Activated naive CD8-positive, alpha-beta T cell treated with anti-CD3 and anti-CD28 coated beads for 36 hours (primary cell): ENCODE measurements at regions not wholly inside any gene's neighbourhood (a gene's known extent, or its start where the extent isn't known, plus 50 kb on each side); places are given as distances from the start of the nearest gene placed in this dataset.
"Not testable (repeated sequence)": the region's sequence is repeated elsewhere in the genome, so short reads cannot be mapped to it uniquely, and the experiment has no call there.

Experiments used
- DNase-seq: peaks from one replicate; pipeline ENCODE4 v3.0.0; 2021
- H3K27ac Mint-ChIP-seq: one replicate; pipeline ENCODE4 v1.8.0; 2022; ENCODE audit warnings: mild to moderate bottlenecking, moderate library complexity, mixed read lengths
- H3K27me3 Mint-ChIP-seq: one replicate; pipeline ENCODE4 v1.8.0; 2022; ENCODE audit warnings: mild to moderate bottlenecking, mixed read lengths
- H3K36me3 Mint-ChIP-seq: one replicate; pipeline ENCODE4 v1.8.0; 2021; ENCODE audit warnings: mild to moderate bottlenecking, mixed read lengths
- H3K4me1 Mint-ChIP-seq: one replicate; pipeline ENCODE4 v1.8.0; 2021; ENCODE audit warnings: mixed read lengths
- H3K4me3 Mint-ChIP-seq: one replicate; pipeline ENCODE4 v1.8.0; 2022; ENCODE audit warnings: mild to moderate bottlenecking, moderate library complexity, mixed read lengths
- H3K9me3 Mint-ChIP-seq: one replicate; pipeline ENCODE4 v1.8.0; 2022; ENCODE audit warnings: mixed read lengths

DNA sequence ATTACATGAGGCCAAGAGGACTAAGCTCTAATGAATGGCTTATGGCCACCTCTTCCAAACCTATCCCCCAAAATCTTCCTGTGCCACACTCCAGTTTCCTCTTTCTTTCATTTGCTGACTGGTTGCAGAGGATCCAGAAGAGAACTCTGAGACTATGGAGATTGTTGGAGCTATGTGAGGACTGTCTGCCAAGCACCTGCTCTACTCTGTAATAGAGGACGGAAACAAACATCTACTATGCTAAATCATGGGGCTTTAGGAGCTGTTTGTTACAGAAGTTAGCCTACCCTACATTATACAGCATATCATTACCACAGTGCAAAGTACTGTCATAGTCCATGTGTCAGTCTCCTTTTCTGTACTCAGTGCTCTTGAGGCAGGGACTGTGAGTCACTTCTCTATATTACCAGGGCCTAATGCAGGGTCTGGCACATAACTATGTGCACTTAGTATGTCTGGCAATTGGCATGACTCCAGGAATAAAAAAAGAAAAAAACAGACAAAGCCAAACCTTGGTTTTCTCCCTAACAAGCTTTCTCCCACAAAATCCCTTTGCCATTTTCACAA lies 95.1 kb downstream of the RPAP3 start:
- no peak for DNase-seq
- Mint-ChIP-seq H3K4me1 (no peaks in the 10 kb centered on the region), H3K9me3 (peaks cover 40% of the 10 kb centered on the region), H3K36me3 (peaks cover 42% of the 10 kb centered on the region), H3K4me3 (no peak overlapping the region), H3K27ac (no peak overlapping the region), H3K27me3 (no peaks in the 10 kb centered on the region)

DNA sequence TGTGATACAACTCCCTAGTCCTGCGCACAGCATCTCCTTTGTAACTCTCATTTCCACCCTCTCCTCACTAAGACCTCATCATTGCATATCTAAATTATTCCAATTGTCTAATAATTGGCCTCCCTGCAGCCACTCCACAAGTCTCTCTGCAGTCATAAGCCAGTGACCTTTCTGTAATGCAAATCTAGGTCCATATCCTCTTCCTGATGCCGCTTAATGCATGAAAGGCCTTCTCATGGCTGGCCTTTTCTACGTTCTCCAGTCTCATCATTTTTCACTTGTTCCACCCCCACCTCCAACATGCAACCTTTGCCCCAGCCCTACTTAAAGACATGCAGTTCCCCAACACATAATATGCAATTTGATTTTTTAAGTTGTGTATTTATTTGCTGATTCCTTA lies 96.0 kb downstream of the RPAP3 start:
- Mint-ChIP-seq H3K36me3 (peaks cover 44% of the 10 kb centered on the region), H3K27me3 (no peaks in the 10 kb centered on the region), H3K27ac (no peak overlapping the region), H3K9me3 (peaks cover 45% of the 10 kb centered on the region), H3K4me1 (peaks cover 3% of the 10 kb centered on the region), H3K4me3 (no peak overlapping the region)
- DNase-seq = no peak

- Mint-ChIP-seq H3K36me3 (peaks cover 38% of the 10 kb centered on the region), H3K9me3 (peaks cover 41% of the 10 kb centered on the region)
- H3K4me1 Mint-ChIP-seq, H3K4me3 Mint-ChIP-seq, H3K27ac Mint-ChIP-seq, DNase-seq, H3K27me3 Mint-ChIP-seq: not testable (repeated sequence)
Observed at GRCh38 chr12:47608671-47609070, 97.2 kb downstream of the RPAP3 start.

- Mint-ChIP-seq H3K4me3 (no peak overlapping the region), H3K4me1 (peaks cover 9% of the 10 kb centered on the region), H3K9me3 (peaks cover 31% of the 10 kb centered on the region), H3K27ac (no peak overlapping the region), H3K36me3 (peaks cover 28% of the 10 kb centered on the region), H3K27me3 (no peaks in the 10 kb centered on the region)
- no peak for DNase-seq
Observed at GRCh38 chr12:47604221-47604873, 101.5 kb downstream of the RPAP3 start.

DNA sequence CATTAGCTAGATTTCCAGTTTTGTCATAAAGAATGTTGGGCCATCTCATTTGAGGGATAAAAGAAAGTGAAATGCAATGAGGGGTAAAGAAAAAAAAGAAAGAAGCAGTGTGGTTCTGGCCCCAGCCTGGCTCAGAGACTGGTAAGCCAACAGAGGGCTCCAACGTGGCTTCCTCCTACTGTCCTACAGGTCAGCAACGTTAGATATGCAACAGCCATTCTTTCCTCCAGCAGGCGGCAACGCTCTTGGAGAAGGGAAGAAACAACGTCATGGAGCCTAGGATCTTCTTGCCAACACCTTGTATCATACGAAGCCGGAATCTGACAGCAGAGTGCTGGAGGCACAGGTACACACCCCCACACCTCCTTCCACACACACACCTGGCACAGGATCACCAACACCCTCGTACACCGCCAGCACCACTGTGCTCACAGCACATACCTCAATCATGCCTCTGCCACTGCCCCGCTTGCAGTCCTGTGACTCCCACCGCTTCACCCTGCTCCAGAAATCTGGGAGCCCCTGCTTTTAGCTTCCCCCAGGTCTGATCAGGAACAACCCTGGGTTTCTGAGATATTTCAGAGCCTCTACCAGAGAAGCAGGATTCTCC lies 102.8 kb downstream of the RPAP3 start:
- peaks cover 23% of the 10 kb centered on the region for H3K36me3 Mint-ChIP-seq
- no peak overlapping the region for H3K4me3 Mint-ChIP-seq

GRCh38 chr12:47602325-47602724 lies 103.5 kb downstream of the RPAP3 start:
- H3K4me1 Mint-ChIP-seq = peaks cover 9% of the 10 kb centered on the region
- H3K27me3 Mint-ChIP-seq = no peaks in the 10 kb centered on the region
- no peak overlapping the region for H3K27ac Mint-ChIP-seq
- no peak overlapping the region for H3K4me3 Mint-ChIP-seq
- peaks cover 15% of the 10 kb centered on the region for H3K36me3 Mint-ChIP-seq
- DNase-seq = no peak
- H3K9me3 Mint-ChIP-seq = peaks cover 19% of the 10 kb centered on the region

More for the DNA sequence above, 102.8 kb downstream of the RPAP3 start:
- H3K4me1 Mint-ChIP-seq = peaks cover 9% of the 10 kb centered on the region
- no peaks in the 10 kb centered on the region for H3K27me3 Mint-ChIP-seq
- peaks cover 26% of the 10 kb centered on the region for H3K9me3 Mint-ChIP-seq
- DNase-seq = no peak
- no peak overlapping the region for H3K27ac Mint-ChIP-seq

- H3K27me3 Mint-ChIP-seq = no peaks in the 10 kb centered on the region
- no peak for DNase-seq
- H3K36me3 Mint-ChIP-seq = peaks cover 8% of the 10 kb centered on the region
- no peak overlapping the region for H3K4me3 Mint-ChIP-seq
- H3K4me1 Mint-ChIP-seq = peaks cover 9% of the 10 kb centered on the region
- peaks cover 10% of the 10 kb centered on the region for H3K9me3 Mint-ChIP-seq
- no peak overlapping the region for H3K27ac Mint-ChIP-seq
Observed at GRCh38 chr12:47601071-47601470, 104.8 kb downstream of the RPAP3 start.

- H3K27ac Mint-ChIP-seq = no peak overlapping the region
- peaks cover 5% of the 10 kb centered on the region for H3K4me1 Mint-ChIP-seq
- no peaks in the 10 kb centered on the region for H3K9me3 Mint-ChIP-seq
- DNase-seq = no peak
- H3K4me3 Mint-ChIP-seq = no peak overlapping the region
- no peaks in the 10 kb centered on the region for H3K36me3 Mint-ChIP-seq
- peaks cover 1% of the 10 kb centered on the region for H3K27me3 Mint-ChIP-seq
Observed at GRCh38 chr12:47591795-47592194, 114.0 kb downstream of the RPAP3 start.

DNA sequence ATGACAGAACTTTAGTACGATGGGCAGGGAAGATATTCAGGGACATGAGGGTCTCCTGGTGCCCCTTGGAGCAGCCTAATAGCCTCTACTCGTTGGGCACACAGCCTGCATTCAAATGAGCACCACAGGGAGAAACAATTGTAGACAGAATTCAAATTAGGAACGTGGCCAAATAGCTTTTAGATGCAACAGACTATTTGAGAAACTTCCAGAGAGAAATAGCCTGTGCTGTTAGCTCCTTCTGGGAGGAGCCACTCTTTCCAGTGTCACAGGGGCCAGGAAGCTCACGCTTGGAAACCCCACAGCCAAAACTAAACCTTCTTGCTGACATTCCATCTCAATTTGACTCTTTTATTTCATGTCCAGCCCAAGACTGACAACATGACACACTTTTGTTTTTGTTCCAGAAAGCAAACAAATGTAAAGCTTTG lies 114.5 kb downstream of the RPAP3 start:
- DNase-seq = no peak
- Mint-ChIP-seq H3K4me3 (no peak overlapping the region), H3K4me1 (peaks cover 5% of the 10 kb centered on the region), H3K36me3 (no peaks in the 10 kb centered on the region), H3K9me3 (no peaks in the 10 kb centered on the region), H3K27me3 (peaks cover 4% of the 10 kb centered on the region), H3K27ac (no peak overlapping the region)

DNA sequence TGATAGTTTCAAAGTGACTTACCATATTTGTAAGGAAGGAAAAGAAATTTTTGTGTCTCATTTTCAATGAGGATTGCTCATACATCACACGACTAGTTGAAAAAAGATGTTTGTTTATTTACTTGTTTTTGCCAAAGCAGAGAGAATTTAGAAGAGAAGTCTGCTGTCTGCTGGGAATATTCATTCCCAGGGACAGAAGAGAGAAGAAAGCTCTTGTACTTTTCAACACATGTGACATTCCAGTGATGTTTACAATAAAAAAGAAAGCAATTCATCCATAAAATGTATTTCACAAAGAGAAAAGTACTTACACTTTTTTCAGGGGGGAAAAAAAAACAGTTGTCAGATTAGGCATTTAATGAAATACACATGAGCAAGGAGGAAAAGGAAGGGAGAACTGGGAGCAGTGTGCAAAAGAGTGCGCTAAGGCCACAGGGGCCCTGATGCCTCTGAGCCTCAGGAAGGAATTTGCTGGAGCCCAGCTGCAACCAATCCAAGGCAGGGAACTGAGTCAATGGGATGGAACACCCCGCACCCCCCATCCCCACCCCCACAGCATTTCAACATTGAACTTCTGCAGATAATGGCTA lies 115.0 kb downstream of the RPAP3 start:
- no peak for DNase-seq
- no peak overlapping the region for H3K27ac Mint-ChIP-seq
- peaks cover 4% of the 10 kb centered on the region for H3K27me3 Mint-ChIP-seq
- H3K9me3 Mint-ChIP-seq = no peaks in the 10 kb centered on the region
- peaks cover 5% of the 10 kb centered on the region for H3K4me1 Mint-ChIP-seq
- no peak overlapping the region for H3K4me3 Mint-ChIP-seq
- no peaks in the 10 kb centered on the region for H3K36me3 Mint-ChIP-seq

GRCh38 chr12:47586952-47587669 lies 118.7 kb downstream of the RPAP3 start:
- no peak overlapping the region for H3K27ac Mint-ChIP-seq
- H3K36me3 Mint-ChIP-seq = peaks cover 1% of the 10 kb centered on the region
- H3K27me3 Mint-ChIP-seq = peaks cover 4% of the 10 kb centered on the region
- no peak overlapping the region for H3K4me3 Mint-ChIP-seq
- H3K4me1 Mint-ChIP-seq = peaks cover 6% of the 10 kb centered on the region
- DNase-seq = no peak
- H3K9me3 Mint-ChIP-seq = no peaks in the 10 kb centered on the region

GRCh38 chr12:47585507-47585906 lies 120.3 kb downstream of the RPAP3 start:
- no peak overlapping the region for H3K4me3 Mint-ChIP-seq
- no peaks in the 10 kb centered on the region for H3K9me3 Mint-ChIP-seq
- H3K27me3 Mint-ChIP-seq = peaks cover 4% of the 10 kb centered on the region
- peaks cover 1% of the 10 kb centered on the region for H3K36me3 Mint-ChIP-seq
- H3K4me1 Mint-ChIP-seq = peaks cover 9% of the 10 kb centered on the region
- no peak for DNase-seq
- no peak overlapping the region for H3K27ac Mint-ChIP-seq

GRCh38 chr12:47578836-47579235 lies 127.0 kb downstream of the RPAP3 start:
- Mint-ChIP-seq H3K4me1 (peaks cover 29% of the 10 kb centered on the region), H3K36me3 (peaks cover 1% of the 10 kb centered on the region), H3K27ac (no peak overlapping the region), H3K9me3 (no peaks in the 10 kb centered on the region), H3K27me3 (no peaks in the 10 kb centered on the region), H3K4me3 (no peak overlapping the region)
- no peak for DNase-seq

- Mint-ChIP-seq H3K4me1 (peaks cover 38% of the 10 kb centered on the region), H3K27ac (no peak overlapping the region), H3K4me3 (no peak overlapping the region), H3K27me3 (no peaks in the 10 kb centered on the region), H3K9me3 (no peaks in the 10 kb centered on the region), H3K36me3 (no peaks in the 10 kb centered on the region)
- no peak for DNase-seq
Observed at GRCh38 chr12:47577206-47577989, 128.4 kb downstream of the RPAP3 start.
